ENCODE measurements at regions not wholly inside any gene's neighbourhood (a gene's known extent, or its start where the extent isn't known, plus 50 kb on each side); places are given as distances from the start of the nearest gene placed in this dataset.

DNA sequence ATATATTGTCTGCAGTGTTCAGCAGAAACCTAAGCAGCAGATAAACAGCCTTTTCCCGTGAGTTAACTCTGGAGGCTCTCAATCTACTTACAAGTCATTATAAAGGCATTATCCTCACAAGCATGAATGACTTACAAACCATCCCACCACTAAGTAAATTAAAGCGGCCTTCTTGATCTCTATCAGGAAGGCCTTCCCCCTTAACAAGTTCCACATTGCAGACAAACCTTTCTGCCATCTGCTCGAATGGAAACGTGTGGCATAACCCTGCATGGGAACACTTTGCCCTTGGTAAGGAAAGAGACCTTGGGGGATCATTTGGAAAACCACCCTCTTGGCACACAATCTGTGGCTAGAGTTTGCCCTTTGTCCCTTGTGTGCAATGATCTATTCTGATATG, 199.5 kb downstream of the OSR1 start (continued):
- TF ChIP-seq AFF4 (CRISPR knock-in tag; IDR thresholded peaks at IDR 0.05) (no peak), NR2C2 (CRISPR knock-in tag; IDR thresholded peaks at IDR 0.05; ENCODE audit: borderline replicate concordance) (no peak), SMAD9 (CRISPR knock-in tag; IDR thresholded peaks at IDR 0.05) (no peak), GLI4 (CRISPR knock-in tag; IDR thresholded peaks at IDR 0.05; ENCODE audit: borderline replicate concordance) (no peak), KAT8 (CRISPR knock-in tag; IDR thresholded peaks at IDR 0.05) (no peak), HNRNPLL (IDR thresholded peaks at IDR 0.05; ENCODE audit: low read depth, low read length, poor library complexity, severe bottlenecking) (no peak)
- TF ChIP-seq, protein P1, sequence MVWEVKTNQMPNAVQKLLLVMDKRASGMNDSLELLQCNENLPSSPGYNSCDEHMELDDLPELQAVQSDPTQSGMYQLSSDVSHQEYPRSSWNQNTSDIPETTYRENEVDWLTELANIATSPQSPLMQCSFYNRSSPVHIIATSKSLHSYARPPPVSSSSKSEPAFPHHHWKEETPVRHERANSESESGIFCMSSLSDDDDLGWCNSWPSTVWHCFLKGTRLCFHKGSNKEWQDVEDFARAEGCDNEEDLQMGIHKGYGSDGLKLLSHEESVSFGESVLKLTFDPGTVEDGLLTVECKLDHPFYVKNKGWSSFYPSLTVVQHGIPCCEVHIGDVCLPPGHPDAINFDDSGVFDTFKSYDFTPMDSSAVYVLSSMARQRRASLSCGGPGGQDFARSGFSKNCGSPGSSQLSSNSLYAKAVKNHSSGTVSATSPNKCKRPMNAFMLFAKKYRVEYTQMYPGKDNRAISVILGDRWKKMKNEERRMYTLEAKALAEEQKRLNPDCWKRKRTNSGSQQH (CRISPR knock-in tag; IDR thresholded peaks at IDR 0.05; ENCODE audit: low read depth), result no peak
- TF ChIP-seq, protein P2, sequence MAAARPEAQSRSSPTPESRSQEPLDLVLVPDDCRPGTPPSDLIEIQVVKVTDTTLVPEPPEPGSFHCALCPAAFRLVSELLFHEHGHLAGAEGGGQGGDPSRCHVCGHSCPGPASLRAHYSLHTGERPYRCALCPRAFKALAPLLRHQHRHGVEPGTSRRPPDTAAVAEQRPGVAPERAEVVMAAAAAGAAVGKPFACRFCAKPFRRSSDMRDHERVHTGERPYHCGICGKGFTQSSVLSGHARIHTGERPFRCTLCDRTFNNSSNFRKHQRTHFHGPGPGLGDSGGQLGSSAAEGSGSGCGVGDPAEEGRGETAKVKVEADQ (CRISPR knock-in tag; IDR thresholded peaks at IDR 0.05; ENCODE audit: borderline replicate concordance), result no peak
- TF ChIP-seq, protein P3, sequence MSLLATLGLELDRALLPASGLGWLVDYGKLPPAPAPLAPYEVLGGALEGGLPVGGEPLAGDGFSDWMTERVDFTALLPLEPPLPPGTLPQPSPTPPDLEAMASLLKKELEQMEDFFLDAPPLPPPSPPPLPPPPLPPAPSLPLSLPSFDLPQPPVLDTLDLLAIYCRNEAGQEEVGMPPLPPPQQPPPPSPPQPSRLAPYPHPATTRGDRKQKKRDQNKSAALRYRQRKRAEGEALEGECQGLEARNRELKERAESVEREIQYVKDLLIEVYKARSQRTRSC (CRISPR knock-in tag; IDR thresholded peaks at IDR 0.05; ENCODE audit: low read depth), result no peak
